ENCODE measurements at regions not wholly inside any gene's neighbourhood (a gene's known extent, or its start where the extent isn't known, plus 50 kb on each side); places are given as distances from the start of the nearest gene placed in this dataset.
A peak's percentile ranks its signal among the peaks of the same experiment; 100 is the strongest.

DNA sequence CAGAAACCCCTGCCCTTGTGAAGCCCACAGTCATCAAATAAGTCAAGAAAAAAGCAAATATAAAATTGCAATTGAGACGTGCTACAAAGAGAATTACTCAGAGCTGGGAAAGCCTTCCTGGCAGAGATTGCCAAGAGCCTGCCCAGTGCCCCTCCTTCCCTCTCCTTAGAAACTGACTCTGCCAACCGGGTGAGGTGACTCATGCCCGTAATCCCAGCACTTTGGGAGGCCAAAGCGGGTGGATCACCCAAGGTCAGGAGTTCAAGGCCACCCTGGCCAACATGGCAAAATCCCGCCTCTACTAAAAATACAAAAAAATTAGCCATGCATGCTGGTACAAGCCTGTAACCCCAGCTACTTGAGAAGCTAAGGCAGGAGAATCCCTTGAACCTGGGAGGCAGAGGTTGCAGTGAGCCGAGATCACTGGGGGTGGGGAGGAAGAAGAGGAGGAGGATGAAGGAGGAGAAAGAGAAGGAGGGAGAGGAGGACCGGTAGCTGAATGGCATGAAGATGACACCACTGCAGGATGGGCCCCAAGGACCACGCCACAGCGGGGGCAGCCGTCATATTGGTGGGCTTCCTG, 76.1 kb upstream of the RTL6 start:
- Histone ChIP-seq H3K9me3 (ENCODE audit: control insufficient read depth, insufficient read depth, low read depth, low read length) (no peaks in the 10 kb centered on the region), H3K36me3 (ENCODE audit: control insufficient read depth, insufficient read depth, low read length) (no peaks in the 10 kb centered on the region), H3K4me3 (ENCODE audit: low read depth in 2 of 2, low read length in 2 of 2) (no peak overlapping the region), H3K27me3 (ENCODE audit: control insufficient read depth, insufficient read depth, low read length) (no peaks in the 10 kb centered on the region), H3K27ac (ENCODE audit: low read length) (no peak overlapping the region), H3K4me1 (ENCODE audit: control insufficient read depth, insufficient read depth, low read length) (no peaks in the 10 kb centered on the region; the same call in 1 of the 2 replicates)
- TF ChIP-seq, protein P1, sequence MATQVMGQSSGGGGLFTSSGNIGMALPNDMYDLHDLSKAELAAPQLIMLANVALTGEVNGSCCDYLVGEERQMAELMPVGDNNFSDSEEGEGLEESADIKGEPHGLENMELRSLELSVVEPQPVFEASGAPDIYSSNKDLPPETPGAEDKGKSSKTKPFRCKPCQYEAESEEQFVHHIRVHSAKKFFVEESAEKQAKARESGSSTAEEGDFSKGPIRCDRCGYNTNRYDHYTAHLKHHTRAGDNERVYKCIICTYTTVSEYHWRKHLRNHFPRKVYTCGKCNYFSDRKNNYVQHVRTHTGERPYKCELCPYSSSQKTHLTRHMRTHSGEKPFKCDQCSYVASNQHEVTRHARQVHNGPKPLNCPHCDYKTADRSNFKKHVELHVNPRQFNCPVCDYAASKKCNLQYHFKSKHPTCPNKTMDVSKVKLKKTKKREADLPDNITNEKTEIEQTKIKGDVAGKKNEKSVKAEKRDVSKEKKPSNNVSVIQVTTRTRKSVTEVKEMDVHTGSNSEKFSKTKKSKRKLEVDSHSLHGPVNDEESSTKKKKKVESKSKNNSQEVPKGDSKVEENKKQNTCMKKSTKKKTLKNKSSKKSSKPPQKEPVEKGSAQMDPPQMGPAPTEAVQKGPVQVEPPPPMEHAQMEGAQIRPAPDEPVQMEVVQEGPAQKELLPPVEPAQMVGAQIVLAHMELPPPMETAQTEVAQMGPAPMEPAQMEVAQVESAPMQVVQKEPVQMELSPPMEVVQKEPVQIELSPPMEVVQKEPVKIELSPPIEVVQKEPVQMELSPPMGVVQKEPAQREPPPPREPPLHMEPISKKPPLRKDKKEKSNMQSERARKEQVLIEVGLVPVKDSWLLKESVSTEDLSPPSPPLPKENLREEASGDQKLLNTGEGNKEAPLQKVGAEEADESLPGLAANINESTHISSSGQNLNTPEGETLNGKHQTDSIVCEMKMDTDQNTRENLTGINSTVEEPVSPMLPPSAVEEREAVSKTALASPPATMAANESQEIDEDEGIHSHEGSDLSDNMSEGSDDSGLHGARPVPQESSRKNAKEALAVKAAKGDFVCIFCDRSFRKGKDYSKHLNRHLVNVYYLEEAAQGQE (IDR thresholded peaks at IDR 0.05; ENCODE audit: insufficient read depth in 1 of 2, low read depth in 2 of 2, low read length in 1 of 2) = no peak
- TF ChIP-seq SIN3A (IDR thresholded peaks at IDR 0.05; ENCODE audit: borderline replicate concordance, insufficient read depth, low read depth, low read length) (no peak), TCF7L2 (IDR thresholded peaks at IDR 0.05; ENCODE audit: low read depth, low read length) (no peak), POLR2AphosphoS5 (IDR thresholded peaks at IDR 0.05; ENCODE audit: low read depth, low read length) (no peak)
- TF ChIP-seq, protein P2, sequence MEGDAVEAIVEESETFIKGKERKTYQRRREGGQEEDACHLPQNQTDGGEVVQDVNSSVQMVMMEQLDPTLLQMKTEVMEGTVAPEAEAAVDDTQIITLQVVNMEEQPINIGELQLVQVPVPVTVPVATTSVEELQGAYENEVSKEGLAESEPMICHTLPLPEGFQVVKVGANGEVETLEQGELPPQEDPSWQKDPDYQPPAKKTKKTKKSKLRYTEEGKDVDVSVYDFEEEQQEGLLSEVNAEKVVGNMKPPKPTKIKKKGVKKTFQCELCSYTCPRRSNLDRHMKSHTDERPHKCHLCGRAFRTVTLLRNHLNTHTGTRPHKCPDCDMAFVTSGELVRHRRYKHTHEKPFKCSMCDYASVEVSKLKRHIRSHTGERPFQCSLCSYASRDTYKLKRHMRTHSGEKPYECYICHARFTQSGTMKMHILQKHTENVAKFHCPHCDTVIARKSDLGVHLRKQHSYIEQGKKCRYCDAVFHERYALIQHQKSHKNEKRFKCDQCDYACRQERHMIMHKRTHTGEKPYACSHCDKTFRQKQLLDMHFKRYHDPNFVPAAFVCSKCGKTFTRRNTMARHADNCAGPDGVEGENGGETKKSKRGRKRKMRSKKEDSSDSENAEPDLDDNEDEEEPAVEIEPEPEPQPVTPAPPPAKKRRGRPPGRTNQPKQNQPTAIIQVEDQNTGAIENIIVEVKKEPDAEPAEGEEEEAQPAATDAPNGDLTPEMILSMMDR (IDR thresholded peaks at IDR 0.05) = no peak
- intact Hi-C loops (cut with micrococcal nuclease; ENCODE audit: unreplicated experiment) (no loop called here), in situ Hi-C loops (cut with HindIII; ENCODE audit: low pct_unique_long_range_greater_than_20kb, low sequenced_read_pairs) (no loop called here)
- ATAC-seq (no peak), DNase-seq (ENCODE audit: low read depth, low spot score) (peak; percentile 13)
- CTCF ChIA-PET = no interaction called here
- BruUV-seq (replicated peaks) = no TSS peak
- POLR2A ChIA-PET = no interaction called here

DNA sequence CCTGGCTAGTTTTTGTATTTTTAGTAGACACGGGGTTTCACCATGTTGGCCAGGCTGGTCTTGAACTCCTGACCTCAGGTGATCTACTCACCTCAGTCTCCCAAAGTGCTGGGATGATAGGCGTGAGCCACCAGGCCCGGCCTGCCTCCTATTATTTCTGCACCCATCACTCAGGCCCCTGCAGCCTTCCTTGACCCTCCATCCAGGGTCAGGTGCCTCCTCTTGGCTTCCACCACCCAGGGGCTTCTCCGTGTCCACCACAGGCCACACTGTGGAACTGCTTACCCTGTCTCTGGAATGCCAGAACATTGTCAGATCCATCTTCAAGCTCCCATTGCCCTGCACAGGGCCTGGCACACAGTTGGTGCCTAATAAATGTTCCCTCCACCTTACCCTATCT, 75.4 kb upstream of the RTL6 start:
- intact Hi-C loops (cut with micrococcal nuclease; ENCODE audit: unreplicated experiment) (no loop called here), in situ Hi-C loops (cut with HindIII; ENCODE audit: low pct_unique_long_range_greater_than_20kb, low sequenced_read_pairs) (no loop called here)
- H3K36me3 ChIP-seq (ENCODE audit: control insufficient read depth, insufficient read depth, low read length) = no peaks in the 10 kb centered on the region
- no peak overlapping the region for H3K27ac ChIP-seq (ENCODE audit: low read length)
- H3K9me3 ChIP-seq (ENCODE audit: control insufficient read depth, insufficient read depth, low read depth, low read length) = no peaks in the 10 kb centered on the region
- no peak overlapping the region for H3K4me3 ChIP-seq (ENCODE audit: low read depth in 2 of 2, low read length in 2 of 2)
- H3K27me3 ChIP-seq (ENCODE audit: control insufficient read depth, insufficient read depth, low read length) = no peaks in the 10 kb centered on the region
- ChIA-PET POLR2A (no interaction called here), CTCF (no interaction called here)
- ATAC-seq (no peak), DNase-seq (ENCODE audit: low read depth, low spot score) (no peak)
- no TSS peak for BruUV-seq (replicated peaks)
- TF ChIP-seq SIN3A (IDR thresholded peaks at IDR 0.05; ENCODE audit: borderline replicate concordance, insufficient read depth, low read depth, low read length) (no peak), POLR2AphosphoS5 (IDR thresholded peaks at IDR 0.05; ENCODE audit: low read depth, low read length) (no peak), TCF7L2 (IDR thresholded peaks at IDR 0.05; ENCODE audit: low read depth, low read length) (no peak)
- TF ChIP-seq, protein P1 (IDR thresholded peaks at IDR 0.05; ENCODE audit: insufficient read depth in 1 of 2, low read depth in 2 of 2, low read length in 1 of 2) = no peak
- TF ChIP-seq, protein P2 (IDR thresholded peaks at IDR 0.05) = no peak
- no peaks in the 10 kb centered on the region; the same call in 1 of the 2 replicates for H3K4me1 ChIP-seq (ENCODE audit: control insufficient read depth, insufficient read depth, low read length)
